ENCODE measurements at regions not wholly inside any gene's neighbourhood (a gene's known extent, or its start where the extent isn't known, plus 50 kb on each side); places are given as distances from the start of the nearest gene placed in this dataset.

DNA sequence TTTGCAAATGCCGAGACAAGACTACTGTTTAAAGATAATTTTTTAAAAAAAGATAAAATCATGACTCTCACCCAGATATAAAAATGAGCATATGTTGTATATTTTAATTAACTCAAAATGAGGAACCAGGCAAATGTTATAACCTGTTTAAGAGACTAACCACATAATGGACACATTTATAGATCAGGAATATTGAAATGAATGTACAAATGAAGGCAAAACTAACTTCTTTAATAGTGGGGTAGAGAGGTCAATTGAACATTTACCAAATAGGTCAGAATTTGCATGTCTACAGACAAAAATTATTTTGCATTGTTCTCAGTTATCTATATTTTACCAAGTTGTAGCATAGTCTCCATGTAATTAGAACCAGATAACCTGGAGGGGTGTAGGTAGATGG lies 134.3 kb upstream of the PFN2 start:
- DNase-seq (ENCODE audit: extremely low read depth in 1 of 2, low read depth in 1 of 2), result no peak

DNA sequence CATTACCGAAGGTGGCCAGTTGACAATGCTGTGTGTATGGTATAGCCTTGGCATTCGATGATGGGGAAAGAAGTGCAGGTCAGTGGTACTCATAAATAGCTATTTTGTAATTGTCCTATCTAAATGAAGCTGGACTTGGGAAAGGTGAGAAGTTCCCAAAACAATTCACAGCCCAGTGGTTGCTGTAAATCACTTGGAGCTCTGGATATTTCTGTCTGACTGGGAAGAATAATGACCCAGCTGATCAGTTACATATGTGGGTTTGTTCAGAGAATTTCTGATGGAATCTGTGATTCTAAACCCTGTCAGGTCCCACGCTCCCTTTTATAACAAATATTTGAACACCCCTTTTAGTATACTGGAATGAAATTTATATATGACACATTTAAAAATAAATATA lies 133.9 kb upstream of the PFN2 start:
- DNase-seq (ENCODE audit: extremely low read depth in 1 of 2, low read depth in 1 of 2), result no peak

DNA sequence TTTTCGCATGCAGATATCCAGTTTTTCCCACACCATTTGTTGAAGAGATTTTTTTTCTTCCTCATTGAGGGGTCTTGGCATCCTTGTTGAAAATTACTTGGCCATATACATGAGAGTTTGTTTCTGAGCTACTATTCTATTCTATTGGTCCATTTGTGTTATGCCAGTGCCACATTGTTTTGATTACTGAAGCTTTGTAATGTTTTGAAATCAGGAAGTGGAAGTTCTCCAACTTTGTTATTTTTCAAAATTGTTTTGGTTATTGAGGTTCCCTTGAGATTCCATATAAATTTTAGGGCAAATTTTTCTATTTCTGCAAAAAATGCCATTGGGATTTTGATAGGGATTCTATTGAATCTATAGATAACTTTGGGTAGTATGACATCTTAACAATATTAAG lies 130.3 kb upstream of the PFN2 start:
- no peak for DNase-seq (ENCODE audit: extremely low read depth in 1 of 2, low read depth in 1 of 2)

DNA sequence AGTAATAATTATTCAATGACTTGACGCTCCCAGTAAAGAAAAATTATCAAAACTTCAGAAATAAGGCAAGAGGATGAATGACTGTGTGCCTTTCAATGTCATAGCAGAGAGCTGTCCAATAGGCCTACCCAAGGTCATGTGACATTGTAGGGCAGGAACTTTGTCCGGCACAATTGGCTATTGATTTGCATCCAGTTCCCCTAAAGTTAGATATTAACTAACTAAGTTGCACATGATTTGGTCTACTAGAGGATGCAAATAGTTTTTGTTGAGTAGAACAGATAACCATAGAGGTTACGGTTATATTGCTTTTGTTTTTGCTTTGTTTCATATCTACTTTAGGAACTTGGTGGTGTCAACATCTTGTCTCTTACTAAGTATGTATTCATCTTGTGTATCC lies 127.9 kb upstream of the PFN2 start:
- DNase-seq (ENCODE audit: extremely low read depth in 1 of 2, low read depth in 1 of 2), result no peak

DNA sequence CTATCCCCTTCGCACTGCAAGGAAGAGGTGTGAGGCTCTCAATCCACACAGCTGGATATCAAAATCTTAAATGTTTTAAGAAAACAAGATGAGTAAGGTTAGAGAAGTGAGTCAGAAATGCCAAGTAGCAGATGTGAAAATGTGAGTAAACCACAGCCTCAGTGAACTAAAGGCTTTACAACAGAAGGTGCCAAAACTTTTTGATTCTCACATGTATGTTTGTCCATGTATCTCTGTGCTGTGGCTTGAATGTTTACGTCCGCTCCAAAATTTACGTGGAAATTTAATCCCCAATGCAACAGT lies 126.8 kb upstream of the PFN2 start:
- DNase-seq (ENCODE audit: extremely low read depth in 1 of 2, low read depth in 1 of 2), result no peak

DNA sequence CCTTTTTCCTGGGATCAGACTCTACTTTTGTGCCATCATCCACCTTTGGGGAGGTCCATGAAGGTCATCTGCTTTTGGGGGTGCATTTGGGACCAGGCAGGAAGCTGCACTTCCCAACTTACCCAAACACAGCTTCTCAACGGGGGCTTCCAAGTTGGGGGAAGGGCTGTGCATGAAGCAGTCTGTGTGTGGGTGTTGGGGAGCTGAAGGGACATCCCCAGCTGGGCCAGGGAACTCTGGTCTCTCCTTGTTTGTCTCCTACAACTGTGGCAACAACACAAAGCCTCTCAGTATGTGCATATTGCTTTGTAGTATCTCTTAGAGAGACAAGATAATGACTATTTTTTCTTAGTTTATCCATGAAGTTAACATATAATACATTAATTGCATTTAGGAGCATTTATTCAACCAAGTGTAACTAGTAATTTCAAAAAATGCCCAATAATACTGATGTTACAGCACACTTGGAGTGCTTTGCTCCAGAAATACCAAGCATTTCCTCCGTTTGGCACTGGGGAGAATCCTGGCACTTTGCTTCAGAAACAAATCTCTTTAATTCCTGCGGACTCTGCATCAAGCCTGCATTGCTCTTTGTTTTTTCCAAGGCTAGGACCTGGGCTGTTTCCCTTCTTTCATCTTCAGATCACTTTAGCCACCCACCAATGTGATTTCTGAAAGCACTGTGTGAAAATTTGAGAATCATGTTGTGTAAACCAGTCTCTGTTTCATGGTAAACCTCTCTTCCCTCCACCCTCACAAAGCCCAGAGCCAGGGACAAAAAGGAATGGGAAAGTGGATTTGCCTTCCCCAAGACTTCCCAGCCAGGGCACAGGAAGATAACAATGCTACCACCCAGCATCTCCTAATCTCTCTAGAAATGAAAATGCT lies 126.2 kb upstream of the PFN2 start:
- DNase-seq (ENCODE audit: extremely low read depth in 1 of 2, low read depth in 1 of 2), result no peak

DNA sequence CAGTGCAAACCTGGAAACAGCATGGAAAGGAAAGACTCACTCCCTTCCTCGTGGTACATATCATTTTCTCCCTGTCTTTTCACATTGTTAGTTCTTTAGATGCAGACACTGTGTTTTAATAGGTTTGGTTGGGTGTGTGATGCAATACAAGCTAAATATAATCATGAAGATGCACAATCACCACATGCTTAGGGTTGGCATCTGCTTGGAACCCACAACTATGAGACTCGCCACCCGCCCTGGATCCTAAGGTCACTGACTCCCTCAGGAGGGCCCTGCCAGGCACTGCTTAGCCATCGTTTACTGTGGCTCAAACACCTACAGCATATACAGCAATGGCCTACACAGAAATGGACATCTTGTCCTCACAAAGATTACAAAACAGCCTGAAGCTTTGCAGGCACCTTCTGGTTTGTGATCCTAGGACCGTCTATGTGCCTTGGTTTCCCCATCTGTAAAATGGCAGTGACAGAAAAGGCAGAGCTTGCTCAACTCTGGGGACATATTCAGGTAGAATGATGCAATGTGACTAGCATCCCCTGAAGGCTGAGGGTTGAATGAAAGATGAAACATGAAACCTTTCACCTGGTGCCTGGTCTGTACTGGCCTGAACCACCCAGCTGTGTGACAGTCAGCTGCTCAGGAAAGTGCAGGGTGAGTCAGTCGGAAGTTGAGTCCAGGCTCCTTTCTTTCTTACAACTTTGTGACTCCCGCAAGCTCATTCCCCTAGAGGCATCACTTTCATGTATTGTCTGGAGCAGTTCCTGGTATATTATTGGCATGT lies 123.6 kb upstream of the PFN2 start:
- DNase-seq (ENCODE audit: extremely low read depth in 1 of 2, low read depth in 1 of 2), result no peak

DNA sequence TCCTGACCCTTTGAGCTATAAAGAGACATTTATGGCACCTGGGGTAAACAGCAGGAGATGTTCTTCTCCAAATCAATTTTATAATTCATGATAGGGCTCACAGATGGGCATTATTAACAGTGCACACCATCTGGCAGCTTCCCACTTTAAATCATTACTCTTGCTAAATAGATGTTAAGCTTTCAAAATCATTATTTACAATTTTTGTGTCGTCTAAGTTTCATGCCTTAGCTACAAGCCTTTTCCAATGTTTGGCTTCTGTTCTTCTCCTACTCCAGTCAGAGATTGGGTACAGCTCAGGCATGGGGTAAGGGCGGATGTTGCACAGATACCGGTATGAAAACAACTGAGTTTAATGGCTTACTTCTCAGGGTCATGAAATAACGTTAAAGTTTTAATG lies 120.9 kb upstream of the PFN2 start:
- no peak for DNase-seq (ENCODE audit: extremely low read depth in 1 of 2, low read depth in 1 of 2)

DNA sequence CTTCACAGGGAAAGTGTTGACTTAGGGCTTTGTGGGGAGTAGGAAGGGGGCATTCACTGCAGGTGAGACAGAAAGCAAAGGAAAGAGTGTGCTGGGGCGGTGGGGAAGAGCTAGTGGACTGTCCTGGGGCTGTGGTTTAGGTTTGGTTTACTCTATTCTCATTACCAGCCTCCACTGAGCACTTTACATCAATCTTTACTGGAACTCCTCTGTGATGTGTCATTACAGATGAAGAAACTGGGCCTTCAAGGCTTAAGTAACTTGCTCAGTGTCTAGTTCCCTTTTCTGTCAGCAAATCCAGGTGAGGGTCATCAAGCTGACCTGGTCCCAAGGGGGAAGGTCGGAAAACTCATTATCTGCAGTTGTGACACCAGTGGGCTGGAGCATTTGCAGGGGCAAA lies 120.2 kb upstream of the PFN2 start:
- no peak for DNase-seq (ENCODE audit: extremely low read depth in 1 of 2, low read depth in 1 of 2)

DNA sequence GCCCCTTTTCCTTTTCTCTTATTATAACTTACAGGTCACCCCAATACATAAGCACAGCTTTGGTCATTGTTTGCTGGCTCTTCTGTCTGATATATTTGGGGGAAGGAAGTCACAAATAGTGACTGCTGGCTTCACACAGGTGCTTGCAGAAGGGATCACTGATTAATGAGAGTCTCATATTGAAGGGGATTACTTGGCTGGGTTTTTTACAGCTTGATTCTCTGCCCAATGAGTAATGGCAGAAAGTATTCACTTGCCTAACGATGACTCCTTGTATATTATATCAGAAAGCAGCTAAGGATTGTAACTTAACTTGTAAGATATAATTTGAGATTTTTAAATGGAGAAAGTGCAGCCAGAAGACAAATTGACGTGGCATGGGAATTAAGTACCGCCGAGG lies 119.3 kb upstream of the PFN2 start:
- DNase-seq (ENCODE audit: extremely low read depth in 1 of 2, low read depth in 1 of 2), result no peak

DNA sequence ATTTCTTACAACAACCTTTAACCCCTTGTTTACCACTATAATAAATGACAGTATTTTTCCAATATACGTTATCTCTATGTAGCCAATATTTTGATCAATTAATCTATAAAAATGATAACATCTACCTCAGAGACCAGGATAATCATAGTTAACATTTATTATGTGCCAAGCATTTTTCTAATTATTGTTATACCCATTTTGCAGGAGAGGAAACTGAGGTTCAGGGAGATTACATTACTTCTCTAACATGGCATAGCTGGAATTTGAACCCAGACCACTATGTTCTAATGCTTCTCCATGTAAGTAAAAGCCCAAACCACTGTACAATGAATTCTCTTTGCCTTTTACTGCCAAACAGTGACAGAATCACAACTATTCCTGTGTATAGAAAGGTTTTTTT lies 113.4 kb upstream of the PFN2 start:
- no peak for DNase-seq (ENCODE audit: extremely low read depth in 1 of 2, low read depth in 1 of 2)

DNA sequence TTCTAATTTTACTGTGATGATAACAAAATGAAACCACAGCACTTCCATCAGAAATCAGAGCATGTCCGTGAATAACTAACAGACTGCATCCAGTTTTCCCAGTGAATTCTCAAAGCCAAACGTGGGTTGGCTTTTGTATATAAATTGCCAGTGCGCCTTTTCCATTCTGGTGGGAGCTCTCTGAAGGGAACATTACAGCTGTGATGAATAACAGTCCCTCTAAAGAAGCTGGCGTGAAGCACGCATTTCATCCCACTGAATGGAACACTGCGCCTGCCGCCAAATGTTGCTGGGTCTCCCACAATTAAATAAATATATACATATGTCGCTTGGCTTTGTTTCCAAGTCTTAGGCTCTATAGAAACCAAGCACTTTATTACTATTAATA lies 113.0 kb upstream of the PFN2 start:
- DNase-seq (ENCODE audit: extremely low read depth in 1 of 2, low read depth in 1 of 2), result no peak

DNA sequence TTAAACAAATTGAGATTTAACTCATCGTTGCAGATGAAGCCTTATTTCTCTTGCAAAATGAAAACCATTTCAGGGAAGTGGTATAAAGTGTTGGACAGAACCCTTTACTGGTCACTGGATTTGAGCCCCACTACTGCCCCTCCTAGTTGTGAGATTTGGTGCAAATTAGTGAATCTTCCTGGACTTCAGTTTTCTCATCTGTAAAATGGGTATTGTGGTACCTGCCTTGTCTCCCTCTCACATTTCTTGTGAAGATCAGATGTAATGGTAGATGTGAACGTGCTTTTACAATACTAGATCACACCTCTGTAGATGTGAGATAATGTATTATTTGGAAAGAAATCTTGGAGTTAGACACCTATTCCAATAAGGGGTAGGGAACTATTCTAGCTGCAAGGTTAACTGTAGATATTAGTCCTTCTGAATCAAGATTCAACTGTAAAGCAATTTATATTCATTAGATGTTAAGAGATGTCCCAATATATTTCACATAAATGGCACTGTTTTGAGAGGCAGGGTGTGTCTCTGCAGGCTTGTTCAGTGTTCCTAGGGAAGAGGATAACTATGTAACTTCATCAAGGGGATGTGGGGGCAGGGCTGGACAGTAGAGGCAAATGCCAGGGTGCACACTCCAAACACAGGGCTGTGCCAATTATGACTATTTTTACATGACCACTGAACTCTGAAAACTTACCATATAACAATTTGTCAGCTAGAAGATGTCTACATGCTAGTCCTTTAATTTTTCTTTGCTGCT lies 112.4 kb upstream of the PFN2 start:
- no peak for DNase-seq (ENCODE audit: extremely low read depth in 1 of 2, low read depth in 1 of 2)

DNA sequence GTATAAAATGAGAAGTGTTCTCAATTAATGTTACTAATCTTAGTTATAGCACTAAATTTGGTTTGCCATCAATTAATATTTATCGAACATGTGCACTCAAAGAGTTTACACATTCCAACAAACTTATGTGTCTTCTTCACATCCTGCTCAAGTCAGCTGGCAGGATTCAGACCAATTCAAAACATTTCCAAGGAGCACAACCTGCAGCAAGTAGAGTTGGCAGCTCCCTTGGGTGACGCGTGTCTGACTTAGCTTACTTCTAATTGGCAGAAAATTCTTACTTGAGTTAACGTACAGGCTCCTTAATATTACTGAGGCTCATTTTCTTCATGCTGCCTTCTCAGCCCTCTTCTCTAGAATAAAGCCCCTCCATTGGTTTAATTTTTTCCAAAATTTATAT lies 110.4 kb upstream of the PFN2 start:
- DNase-seq (ENCODE audit: extremely low read depth in 1 of 2, low read depth in 1 of 2), result no peak

DNA sequence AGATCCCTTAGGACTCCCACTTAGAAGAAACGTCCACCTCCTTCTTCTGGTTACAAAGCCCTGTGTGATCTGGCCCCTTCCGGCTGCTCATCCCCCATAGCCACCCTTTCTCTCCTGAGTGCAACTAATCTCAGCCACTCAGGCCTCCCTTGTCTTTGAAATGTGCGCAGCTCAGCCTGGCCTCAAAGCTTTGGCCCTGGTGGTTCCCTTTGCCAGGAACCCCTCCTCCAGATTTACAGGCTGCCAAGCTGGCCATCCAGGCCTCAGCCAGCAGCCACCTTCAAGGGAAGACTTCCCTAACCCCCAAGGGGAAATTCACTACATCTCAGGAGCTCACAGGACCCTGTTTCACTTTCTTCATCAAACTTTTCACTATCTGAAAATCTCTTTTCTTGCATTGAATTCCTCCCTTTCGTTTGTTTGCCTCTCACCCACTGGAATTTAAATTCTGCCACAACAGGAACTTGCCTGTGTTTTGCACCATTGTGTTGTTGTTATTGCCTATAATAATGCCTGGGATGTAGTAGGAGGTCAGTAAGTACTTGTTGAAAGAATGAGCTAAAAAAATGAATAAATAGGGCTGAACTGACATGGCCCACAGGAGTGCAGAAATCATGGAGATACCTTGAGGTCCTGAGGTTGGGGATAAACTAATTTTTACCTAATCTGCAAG lies 109.5 kb upstream of the PFN2 start:
- no peak for DNase-seq (ENCODE audit: extremely low read depth in 1 of 2, low read depth in 1 of 2)

DNA sequence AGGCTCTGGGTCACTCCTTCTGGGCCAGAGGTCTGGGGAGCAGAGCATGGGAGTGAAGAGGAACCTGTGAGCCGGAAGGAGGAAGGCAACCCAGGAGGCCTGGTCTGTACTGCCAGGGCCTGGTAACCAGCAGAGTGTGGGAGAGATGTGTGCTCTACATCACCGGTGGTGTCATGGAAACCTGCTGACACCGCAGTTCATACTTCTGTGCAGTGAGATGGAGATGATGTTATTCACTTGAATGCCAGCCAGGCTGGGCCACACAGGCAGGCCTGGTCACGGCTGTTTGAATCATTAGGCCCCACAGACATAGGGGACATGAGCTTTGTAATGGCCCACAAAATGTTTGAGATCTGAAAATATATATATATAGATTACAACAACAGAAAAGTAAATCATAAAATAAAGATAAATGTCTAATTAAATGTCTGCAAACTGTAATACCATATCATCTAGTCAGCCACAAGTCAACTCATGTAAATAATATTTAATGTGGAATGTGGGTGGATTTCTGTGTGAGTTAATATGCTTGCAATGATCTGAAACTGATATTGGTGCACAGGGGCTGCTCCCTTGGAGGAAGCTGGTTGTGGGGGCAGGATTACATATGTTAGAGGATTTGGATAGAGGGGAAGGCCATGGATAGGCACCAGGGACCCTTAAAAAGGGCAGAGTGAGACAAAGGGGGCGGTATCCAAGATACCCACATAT lies 108.5 kb upstream of the PFN2 start:
- no peak for DNase-seq (ENCODE audit: extremely low read depth in 1 of 2, low read depth in 1 of 2)

DNA sequence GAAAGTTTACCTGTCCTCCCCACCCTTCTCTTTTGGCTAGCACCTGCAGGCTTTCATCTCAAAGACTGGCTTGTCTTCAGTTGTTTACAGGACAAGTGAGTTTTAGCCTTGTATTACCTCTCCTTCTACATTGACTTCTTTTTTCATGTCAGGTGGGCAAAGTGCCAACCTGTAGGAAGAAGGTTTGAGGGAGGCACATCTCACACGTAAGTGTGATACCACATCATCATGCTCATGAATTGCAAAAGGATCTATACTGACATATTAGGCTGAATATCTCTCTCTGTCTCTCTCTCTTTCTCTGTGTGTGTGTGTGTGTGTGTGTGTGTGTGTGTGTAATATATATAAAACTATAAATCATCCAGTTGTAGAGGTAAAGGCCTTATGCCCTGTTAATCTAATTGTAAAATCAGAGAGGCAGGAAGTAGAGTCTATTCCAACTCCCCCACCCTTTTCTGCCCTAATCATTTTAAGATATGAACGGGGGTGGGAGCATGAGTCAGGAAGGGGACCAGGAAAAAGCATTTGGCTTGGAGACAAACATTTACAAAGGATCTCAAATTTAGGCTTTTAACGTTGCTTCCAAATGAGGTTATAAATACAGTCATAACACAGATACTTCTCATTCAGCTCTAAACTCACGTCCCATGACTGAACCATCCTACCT lies 107.0 kb upstream of the PFN2 start:
- DNase-seq (ENCODE audit: extremely low read depth in 1 of 2, low read depth in 1 of 2), result no peak

DNA sequence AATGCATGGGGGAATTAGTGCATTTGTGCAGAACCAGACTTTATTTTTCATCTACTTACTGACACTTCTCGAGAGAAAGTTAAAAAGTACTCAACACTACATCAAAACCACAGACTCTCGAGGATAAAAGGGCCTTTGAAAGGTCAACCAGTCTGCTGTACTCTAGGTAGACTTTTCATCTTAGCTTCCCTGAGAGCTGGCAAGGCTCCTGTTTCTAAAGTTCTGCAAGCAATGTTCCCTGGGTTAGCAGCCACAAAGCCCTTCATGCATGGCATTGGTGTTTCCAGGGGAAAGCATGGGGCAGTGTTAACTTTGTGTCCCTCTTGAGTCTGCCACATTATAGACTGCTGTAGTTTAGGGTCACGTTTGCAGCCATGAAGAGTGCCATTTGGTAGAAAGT lies 106.4 kb upstream of the PFN2 start:
- DNase-seq (ENCODE audit: extremely low read depth in 1 of 2, low read depth in 1 of 2), result no peak

DNA sequence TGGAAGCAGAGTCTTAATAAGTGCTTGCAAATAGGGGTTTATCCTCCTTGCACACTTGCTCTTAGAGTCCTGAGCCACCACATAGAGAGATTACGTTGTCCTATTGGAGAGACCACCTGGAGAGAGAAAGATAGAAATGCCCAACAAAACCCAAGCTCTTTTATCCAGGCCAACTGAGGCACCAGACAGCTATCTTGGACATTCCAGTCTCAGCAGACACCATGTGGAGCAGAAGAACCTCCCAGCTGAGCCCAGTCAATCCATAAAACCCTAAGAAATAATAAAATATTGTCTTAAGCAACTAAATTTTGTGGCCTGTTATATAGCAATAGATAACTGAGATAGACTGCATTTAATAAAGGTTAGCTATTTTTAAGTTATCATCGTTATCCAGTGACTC lies 105.7 kb upstream of the PFN2 start:
- no peak for DNase-seq (ENCODE audit: extremely low read depth in 1 of 2, low read depth in 1 of 2)

DNA sequence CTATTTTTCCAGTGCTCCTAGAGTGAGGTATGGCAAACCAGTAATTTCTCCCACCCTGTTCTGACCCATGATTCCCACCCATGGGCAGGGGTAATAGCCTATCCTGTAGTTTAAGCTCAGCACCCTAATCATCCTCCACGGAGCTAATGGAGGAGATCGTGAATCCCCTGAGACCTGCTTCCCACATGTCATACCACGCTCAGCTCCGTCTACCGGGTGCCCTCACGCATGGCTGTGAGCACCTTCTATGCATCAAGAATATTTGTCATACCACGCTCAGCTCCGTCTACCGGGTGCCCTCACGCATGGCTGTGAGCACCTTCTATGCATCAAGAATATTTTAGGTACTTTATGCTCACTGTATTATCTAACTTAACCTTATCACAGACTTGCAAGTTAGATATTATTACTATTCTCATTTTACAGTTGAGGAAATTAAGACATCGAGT lies 104.7 kb upstream of the PFN2 start:
- DNase-seq (ENCODE audit: extremely low read depth in 1 of 2, low read depth in 1 of 2), result no peak
